DND-41 (cell line): ENCODE measurements at regions not wholly inside any gene's neighbourhood (a gene's known extent, or its start where the extent isn't known, plus 50 kb on each side); places are given as distances from the start of the nearest gene placed in this dataset.

Experiments
- EZH2 ChIP-seq: IDR thresholded peaks from 3 replicates; pipeline ENCODE4 v1.6.1; 2012; ENCODE audit warnings: borderline replicate concordance, low read depth, mild to moderate bottlenecking, moderate library complexity, low read length, inconsistent platforms; ENCODE audit not compliant: severe bottlenecking
- TF ChIP-seq, protein P1 (sequence below): IDR thresholded peaks from 2 replicates; pipeline ENCODE4 v1.5.1; 2012; ENCODE audit warnings: borderline replicate concordance, low read length, moderate library complexity, mild to moderate bottlenecking; ENCODE audit not compliant: poor library complexity, severe bottlenecking; ENCODE audit errors: extremely low read depth

DNA sequence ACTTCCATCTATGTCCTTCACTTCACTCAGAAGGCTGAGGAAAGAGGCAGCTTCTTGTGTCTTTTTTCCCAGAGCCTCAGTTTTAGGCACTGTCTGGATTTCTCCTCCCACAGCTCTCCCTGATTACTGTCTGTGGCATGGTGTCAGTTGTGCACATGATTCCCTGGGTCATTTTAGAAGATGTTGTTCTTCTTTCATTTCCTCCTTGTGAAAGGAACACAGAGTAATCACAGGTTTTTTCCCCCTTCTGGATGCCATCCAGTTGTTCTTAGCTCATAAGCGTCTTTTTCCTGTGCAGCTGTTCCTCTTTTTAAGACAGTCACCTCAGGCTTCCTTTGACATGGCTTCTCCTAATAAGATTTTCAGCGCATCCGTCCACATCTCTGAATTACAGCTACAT, 212.2 kb downstream of the FAM181B start:
- TF ChIP-seq, protein P1, sequence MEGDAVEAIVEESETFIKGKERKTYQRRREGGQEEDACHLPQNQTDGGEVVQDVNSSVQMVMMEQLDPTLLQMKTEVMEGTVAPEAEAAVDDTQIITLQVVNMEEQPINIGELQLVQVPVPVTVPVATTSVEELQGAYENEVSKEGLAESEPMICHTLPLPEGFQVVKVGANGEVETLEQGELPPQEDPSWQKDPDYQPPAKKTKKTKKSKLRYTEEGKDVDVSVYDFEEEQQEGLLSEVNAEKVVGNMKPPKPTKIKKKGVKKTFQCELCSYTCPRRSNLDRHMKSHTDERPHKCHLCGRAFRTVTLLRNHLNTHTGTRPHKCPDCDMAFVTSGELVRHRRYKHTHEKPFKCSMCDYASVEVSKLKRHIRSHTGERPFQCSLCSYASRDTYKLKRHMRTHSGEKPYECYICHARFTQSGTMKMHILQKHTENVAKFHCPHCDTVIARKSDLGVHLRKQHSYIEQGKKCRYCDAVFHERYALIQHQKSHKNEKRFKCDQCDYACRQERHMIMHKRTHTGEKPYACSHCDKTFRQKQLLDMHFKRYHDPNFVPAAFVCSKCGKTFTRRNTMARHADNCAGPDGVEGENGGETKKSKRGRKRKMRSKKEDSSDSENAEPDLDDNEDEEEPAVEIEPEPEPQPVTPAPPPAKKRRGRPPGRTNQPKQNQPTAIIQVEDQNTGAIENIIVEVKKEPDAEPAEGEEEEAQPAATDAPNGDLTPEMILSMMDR, result no peak
- TF ChIP-seq EZH2, result no peak
